Right cardiac atrium (tissue), 5 donors: ENCODE measurements at regions not wholly inside any gene's neighbourhood (a gene's known extent, or its start where the extent isn't known, plus 50 kb on each side); places are given as distances from the start of the nearest gene placed in this dataset.
A peak's percentile ranks its signal among the peaks of the same experiment; 100 is the strongest.

ENCODE experiments used
- ATAC-seq, 2 donors: fragments of 200-7000 bp; cut with Tn5 transposase; one replicate each; pipeline versions ENCODE4 v1.8.0 to v1.9.1; 2020; ENCODE audit warnings: moderate library complexity in 2 of 2, mild to moderate bottlenecking in 1 of 2
- DNase-seq, 3 donors: peaks; one replicate each; pipeline ENCODE4 v3.0.0-alpha.2; 2020
- H3K27ac ChIP-seq: one replicate; pipeline ENCODE4 v1.5.1; 2013; ENCODE audit warnings: mild to moderate bottlenecking, low read length, control low read depth, moderate library complexity
- H3K27me3 ChIP-seq: one replicate; pipeline ENCODE4 v1.6.1; 2013; ENCODE audit not compliant: control insufficient read depth, insufficient read depth
- H3K4me1 ChIP-seq: one replicate; pipeline ENCODE4 v1.6.1; 2013; ENCODE audit warnings: low read length; ENCODE audit not compliant: control insufficient read depth, insufficient read depth
- H3K4me3 ChIP-seq: one replicate; pipeline ENCODE4 v1.5.1; 2013; ENCODE audit warnings: low read length, control low read depth
- H3K9me3 ChIP-seq: one replicate; pipeline ENCODE4 v1.6.1; 2013; ENCODE audit warnings: low read length; ENCODE audit not compliant: control insufficient read depth
- WGBS: extraction: QIAGEN DNeasy Blood & Tissue Kit; methylation state at CpG from one replicate; pipeline ENCODE4 v1.1.7; 2013; 5-methylcytosine and 5-hydroxymethylcytosine counted together
- intact Hi-C, 4 donors: fragments of 100-400 bp; cut with DNase I; formaldehyde crosslinking; loops; one replicate each; pipeline versions ENCODE4 v1.11.0 to v1.14.0; 2022 to 2023
- donor health status: healthy with polysubstance abuse.
- donor health status: DM: no; HTN: yes; CAD: no.
- donor health status: DM: no; HTN: no; CAD: no.
- donor health status: DM: no; HTN: yes; CAD: no; lungs with severe emphysema.
- donor health status: DM: yes; HTN: yes; CAD: no.

- ATAC-seq: peak; percentile 45 to 55
- peak in 2 of 3 donors; percentile 5 to 20 for DNase-seq
- WGBS: 58% methylated on average over 1 of the region's 1 CpG
- no peak overlapping the region for H3K4me3 ChIP-seq
- H3K9me3 ChIP-seq: no peaks in the 10 kb centered on the region
- H3K4me1 ChIP-seq: no peaks in the 10 kb centered on the region
- H3K27ac ChIP-seq: no peak overlapping the region
- H3K27me3 ChIP-seq: no peaks in the 10 kb centered on the region
- intact Hi-C loops: no loop called here
These were observed 735.1 kb upstream of the MARCKS start for GRCh38 chr6:113122060-113122459.

- 70% methylated on average over 2 of the region's 2 CpGs for WGBS
- intact Hi-C loops: no loop called here
These were observed 731.5 kb upstream of the MARCKS start for GRCh38 chr6:113125626-113126025.

GRCh38 chr6:113127786-113128419 lies 729.2 kb upstream of the MARCKS start:
- ATAC-seq: no peak
- intact Hi-C loops: no loop called here

More at GRCh38 chr6:113125626-113126025, 731.5 kb upstream of the MARCKS start:
- Histone ChIP-seq H3K27me3 (no peaks in the 10 kb centered on the region), H3K4me1 (peaks cover 1% of the 10 kb centered on the region), H3K9me3 (no peaks in the 10 kb centered on the region), H3K27ac (no peak overlapping the region), H3K4me3 (no peak overlapping the region)
- DNase-seq (no peak), ATAC-seq (no peak)

GRCh38 chr6:113128661-113129060 lies 728.5 kb upstream of the MARCKS start:
- no peak for ATAC-seq

More at GRCh38 chr6:113127786-113128419, 729.2 kb upstream of the MARCKS start:
- H3K4me1 ChIP-seq: peaks cover 1% of the 10 kb centered on the region
- 95% methylated on average over 5 of the region's 5 CpGs for WGBS
- H3K27ac ChIP-seq: no peak overlapping the region
- H3K4me3 ChIP-seq: no peak overlapping the region
- no peaks in the 10 kb centered on the region for H3K9me3 ChIP-seq
- H3K27me3 ChIP-seq: no peaks in the 10 kb centered on the region
- DNase-seq: no peak

GRCh38 chr6:113129991-113130390 lies 727.2 kb upstream of the MARCKS start:
- ATAC-seq (no peak), DNase-seq (no peak)
- Histone ChIP-seq H3K27me3 (no peaks in the 10 kb centered on the region), H3K4me3 (no peak overlapping the region), H3K4me1 (peaks cover 1% of the 10 kb centered on the region), H3K9me3 (no peaks in the 10 kb centered on the region), H3K27ac (no peak overlapping the region)
- WGBS: 71% methylated on average over 2 of the region's 2 CpGs
- intact Hi-C loops: no loop called here

More at GRCh38 chr6:113128661-113129060, 728.5 kb upstream of the MARCKS start:
- Histone ChIP-seq H3K27ac (no peak overlapping the region), H3K27me3 (no peaks in the 10 kb centered on the region), H3K9me3 (no peaks in the 10 kb centered on the region), H3K4me3 (no peak overlapping the region), H3K4me1 (peaks cover 1% of the 10 kb centered on the region)
- intact Hi-C loops: no loop called here
- WGBS: 87% methylated on average over 3 of the region's 3 CpGs
- no peak for DNase-seq

GRCh38 chr6:113137426-113137825 lies 719.7 kb upstream of the MARCKS start:
- Histone ChIP-seq H3K4me3 (no peak overlapping the region), H3K9me3 (no peaks in the 10 kb centered on the region), H3K27ac (no peak overlapping the region), H3K27me3 (no peaks in the 10 kb centered on the region), H3K4me1 (peaks cover 3% of the 10 kb centered on the region)
- DNase-seq: peak; percentile 12 to 67 (median 46)
- intact Hi-C loops: no loop called here
- peak; percentile 67 to 83 for ATAC-seq
- WGBS: 25% methylated on average over 7 of the region's 7 CpGs

GRCh38 chr6:113140721-113141120 lies 716.4 kb upstream of the MARCKS start:
- whole genome bisulfite sequencing: 69% methylated on average over 2 of the region's 2 CpGs
- DNase-seq: no peak
- H3K9me3 ChIP-seq: no peaks in the 10 kb centered on the region
- ATAC-seq: no peak
- intact Hi-C loops: no loop called here
- no peaks in the 10 kb centered on the region for H3K27me3 ChIP-seq
- H3K27ac ChIP-seq: no peak overlapping the region
- H3K4me1 ChIP-seq: peaks cover 3% of the 10 kb centered on the region
- no peak overlapping the region for H3K4me3 ChIP-seq

GRCh38 chr6:113141901-113142300 lies 715.2 kb upstream of the MARCKS start:
- H3K4me1 ChIP-seq: peaks cover 3% of the 10 kb centered on the region
- no peak overlapping the region for H3K27ac ChIP-seq
- ATAC-seq (no peak), DNase-seq (no peak)
- intact Hi-C loops: no loop called here
- WGBS: 96% methylated on average over 2 of the region's 2 CpGs
- no peak overlapping the region for H3K4me3 ChIP-seq
- no peaks in the 10 kb centered on the region for H3K9me3 ChIP-seq
- no peaks in the 10 kb centered on the region for H3K27me3 ChIP-seq

- ATAC-seq (no peak), DNase-seq (no peak)
- Histone ChIP-seq H3K9me3 (no peaks in the 10 kb centered on the region), H3K4me1 (no peaks in the 10 kb centered on the region), H3K27ac (no peak overlapping the region), H3K27me3 (no peaks in the 10 kb centered on the region), H3K4me3 (no peak overlapping the region)
- intact Hi-C loops: no loop called here
- 74% methylated on average over 5 of the region's 5 CpGs for WGBS
These were observed 714.4 kb upstream of the MARCKS start for GRCh38 chr6:113142671-113143174.

GRCh38 chr6:113143206-113143605 lies 713.9 kb upstream of the MARCKS start:
- H3K27me3 ChIP-seq: no peaks in the 10 kb centered on the region
- H3K9me3 ChIP-seq: no peaks in the 10 kb centered on the region
- WGBS: 96% methylated on average over 3 of the region's 3 CpGs
- intact Hi-C loops: no loop called here
- H3K27ac ChIP-seq: no peak overlapping the region
- H3K4me1 ChIP-seq: no peaks in the 10 kb centered on the region
- ATAC-seq (no peak), DNase-seq (no peak)
- H3K4me3 ChIP-seq: no peak overlapping the region

GRCh38 chr6:113144117-113144516 lies 713.0 kb upstream of the MARCKS start:
- DNase-seq: no peak
- no peaks in the 10 kb centered on the region for H3K4me1 ChIP-seq
- no peak for ATAC-seq
- whole genome bisulfite sequencing: 93% methylated on average over 3 of the region's 3 CpGs
- intact Hi-C loops: no loop called here
- H3K4me3 ChIP-seq: no peak overlapping the region
- no peak overlapping the region for H3K27ac ChIP-seq
- H3K27me3 ChIP-seq: no peaks in the 10 kb centered on the region
- no peaks in the 10 kb centered on the region for H3K9me3 ChIP-seq

GRCh38 chr6:113146878-113147277 lies 710.3 kb upstream of the MARCKS start:
- H3K27me3 ChIP-seq: no peaks in the 10 kb centered on the region
- DNase-seq (no peak), ATAC-seq (no peak)
- 69% methylated on average over 1 of the region's 1 CpG for WGBS
- no peak overlapping the region for H3K4me3 ChIP-seq
- H3K4me1 ChIP-seq: no peaks in the 10 kb centered on the region
- intact Hi-C loops: no loop called here
- no peak overlapping the region for H3K27ac ChIP-seq
- no peaks in the 10 kb centered on the region for H3K9me3 ChIP-seq
